NCI-H2171 (cell line): ENCODE measurements at regions not wholly inside any gene's neighbourhood (a gene's known extent, or its start where the extent isn't known, plus 50 kb on each side); places are given as distances from the start of the nearest gene placed in this dataset.
"Not testable (repeated sequence)": the region's sequence is repeated elsewhere in the genome, so short reads cannot be mapped to it uniquely, and the experiment has no call there.

ENCODE experiments used
- DNase-seq: peaks from one replicate; lab custom pipeline; 2025; lab: John Stamatoyannopoulos, UW

- not testable (repeated sequence) for DNase-seq
These were observed 193.3 kb upstream of the IRS2 start for GRCh38 chr13:109979676-109980075.

GRCh38 chr13:109979228-109979627, 192.8 kb upstream of the IRS2 start:
- DNase-seq = no peak

GRCh38 chr13:109977212-109977968, 191.0 kb upstream of the IRS2 start:
- no peak for DNase-seq

DNA sequence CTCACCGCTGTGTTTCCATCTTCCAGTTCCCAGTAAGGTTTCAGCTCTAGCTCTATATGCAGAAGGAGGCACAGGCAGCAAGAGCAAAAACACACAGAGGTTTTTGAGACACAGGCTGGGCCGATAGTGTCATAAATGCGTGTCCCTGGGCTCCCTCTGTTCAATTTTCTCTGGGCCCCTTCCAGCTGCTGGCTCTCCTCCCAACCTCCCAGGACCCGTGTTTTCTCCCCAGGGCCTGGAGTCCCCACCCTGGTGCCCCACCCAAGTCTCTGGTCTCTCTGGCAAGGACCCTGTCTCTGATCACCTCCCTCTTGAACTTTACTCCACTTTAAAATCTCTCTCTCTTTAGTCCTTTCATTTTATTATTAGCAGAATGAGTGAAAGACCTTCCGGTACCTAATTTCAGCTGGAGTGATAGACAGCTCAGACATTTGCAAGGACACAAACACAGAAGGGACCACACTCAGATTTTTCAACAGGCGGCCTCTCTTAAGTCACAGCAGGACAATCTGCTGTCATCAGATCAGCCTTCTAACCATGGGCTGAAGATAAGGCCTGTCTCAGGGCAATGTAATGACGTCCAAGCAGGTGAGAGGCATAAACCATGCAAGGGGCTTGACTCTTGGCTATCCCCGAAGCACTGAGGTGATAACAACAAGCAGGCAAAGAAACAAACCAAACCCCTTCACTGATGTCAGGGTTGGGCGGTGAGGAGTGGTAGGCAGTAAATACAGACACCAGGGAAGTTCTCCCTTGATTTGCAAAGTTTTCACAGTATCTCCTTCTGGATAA, 190.0 kb upstream of the IRS2 start:
- DNase-seq = no peak

DNA sequence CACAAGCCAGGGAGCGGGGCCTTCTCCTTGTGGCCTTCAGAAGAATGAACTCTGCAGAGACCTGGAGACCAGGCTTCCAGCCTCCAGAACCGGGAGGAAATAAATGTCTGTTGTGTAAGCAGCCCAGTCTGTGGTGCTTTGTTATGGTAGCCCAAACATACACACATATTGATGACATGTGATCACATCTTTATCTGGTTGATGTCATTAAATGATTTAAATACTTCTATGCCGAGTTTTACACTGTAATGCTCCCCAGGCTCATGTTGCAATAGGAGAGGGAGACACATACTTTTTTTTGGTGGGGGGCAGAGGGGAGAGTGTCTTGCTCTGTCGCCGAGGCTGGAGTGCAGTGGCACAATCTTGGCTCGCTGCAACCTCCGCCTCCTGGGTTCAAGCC, 188.0 kb upstream of the IRS2 start:
- DNase-seq = no peak

DNA sequence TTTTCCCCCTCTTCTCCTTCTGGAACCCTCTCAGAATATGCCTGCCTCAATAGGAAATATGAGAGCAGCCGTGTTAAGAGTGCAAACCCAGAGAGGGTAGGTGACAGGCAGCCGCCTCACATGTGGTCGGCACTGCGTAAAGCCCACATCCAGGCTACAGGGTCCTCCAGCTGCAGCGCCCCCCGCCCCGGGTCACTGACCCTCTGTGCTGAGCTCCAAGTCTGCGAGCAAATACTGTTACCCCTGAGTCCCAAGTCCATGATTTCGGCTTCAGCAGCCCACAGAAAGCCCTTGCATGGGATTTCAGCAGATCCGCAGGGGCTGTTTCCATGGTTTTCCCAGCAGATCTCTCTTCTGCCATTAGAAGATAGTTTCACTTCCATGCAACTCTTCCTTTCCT, 186.9 kb upstream of the IRS2 start:
- no peak for DNase-seq

DNA sequence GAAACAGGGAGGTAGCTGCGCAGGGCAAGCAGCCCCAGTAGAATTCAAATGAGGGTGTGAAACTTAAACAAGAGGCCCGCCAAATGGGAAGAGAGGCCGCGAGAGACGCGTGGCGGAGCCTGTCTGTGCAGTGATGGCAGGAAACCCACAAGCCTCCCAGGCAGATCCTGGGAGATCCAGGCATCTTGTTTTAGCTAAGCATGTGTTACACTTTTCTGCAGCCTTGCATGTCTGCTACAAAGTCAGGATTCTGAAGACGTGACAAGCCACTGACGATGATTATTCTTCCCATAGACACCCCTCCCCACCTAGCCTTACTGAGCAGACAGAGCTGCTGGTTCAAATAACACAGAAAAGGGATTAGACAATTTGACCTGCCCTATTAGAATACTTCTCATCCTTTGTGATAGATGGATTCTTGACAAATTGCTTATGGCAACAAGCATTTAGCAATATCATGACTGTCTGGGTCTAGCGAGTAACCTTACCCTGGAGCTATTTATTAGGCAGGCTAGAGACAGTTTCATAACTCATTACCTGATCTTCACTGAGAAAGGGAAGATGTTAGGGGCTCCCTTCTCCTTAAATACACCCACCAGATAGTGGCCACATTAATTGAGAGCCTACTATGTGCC, 185.2 kb upstream of the IRS2 start:
- no peak for DNase-seq

GRCh38 chr13:109971006-109971405, 184.6 kb upstream of the IRS2 start:
- DNase-seq = no peak

- DNase-seq = no peak
These were observed 182.6 kb upstream of the IRS2 start for GRCh38 chr13:109968876-109969577.

DNA sequence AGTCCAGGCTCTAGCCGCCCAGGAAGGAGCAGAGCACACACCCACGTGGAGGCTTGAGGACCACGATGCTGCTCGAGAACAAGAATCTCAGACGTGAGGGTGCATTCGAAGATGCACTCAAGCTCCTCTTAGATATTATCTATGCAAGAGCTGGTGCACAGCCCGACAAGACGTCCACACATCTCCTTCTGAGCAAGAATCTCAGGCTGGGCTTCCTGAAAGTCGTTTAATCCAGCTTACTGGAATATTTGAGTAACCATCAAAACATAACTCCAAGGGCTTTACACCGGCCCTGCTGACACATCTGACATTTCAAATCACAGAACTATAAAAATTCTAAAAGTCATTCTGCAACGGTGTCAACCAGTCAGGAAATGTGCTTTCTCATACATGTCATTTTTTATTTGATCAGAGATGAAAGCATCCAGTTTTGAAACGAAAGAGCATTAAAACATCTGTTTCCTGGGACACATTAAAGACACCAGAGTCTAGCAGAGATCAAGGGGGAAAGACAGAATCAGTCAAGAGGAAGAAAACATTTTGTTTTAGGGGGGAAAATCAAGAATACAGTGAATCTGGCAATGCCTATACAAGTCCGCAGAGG, 177.7 kb upstream of the IRS2 start:
- no peak for DNase-seq

GRCh38 chr13:109963384-109963783, 177.0 kb upstream of the IRS2 start:
- DNase-seq = no peak

DNA sequence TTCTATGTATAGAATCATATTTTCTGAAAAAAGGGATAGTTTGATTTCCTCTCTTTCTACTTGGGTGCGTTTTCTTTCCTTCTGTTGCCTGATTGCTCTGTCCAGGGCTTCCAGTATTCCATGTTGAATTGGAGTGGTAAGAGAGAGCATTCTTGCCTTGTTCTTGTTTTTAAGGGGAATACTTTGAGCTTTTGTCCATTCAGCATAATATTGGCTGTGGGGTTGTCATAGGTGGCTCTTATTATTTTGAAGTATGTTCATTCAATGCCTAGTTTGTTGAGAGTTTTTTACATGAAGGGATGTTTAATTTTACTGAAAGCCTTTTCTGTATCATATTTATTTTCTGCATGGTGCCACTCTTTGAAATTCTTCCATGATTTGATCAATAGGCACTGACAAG, 173.5 kb upstream of the IRS2 start:
- DNase-seq = no peak

GRCh38 chr13:109957875-109958274, 171.5 kb upstream of the IRS2 start:
- no peak for DNase-seq

DNA sequence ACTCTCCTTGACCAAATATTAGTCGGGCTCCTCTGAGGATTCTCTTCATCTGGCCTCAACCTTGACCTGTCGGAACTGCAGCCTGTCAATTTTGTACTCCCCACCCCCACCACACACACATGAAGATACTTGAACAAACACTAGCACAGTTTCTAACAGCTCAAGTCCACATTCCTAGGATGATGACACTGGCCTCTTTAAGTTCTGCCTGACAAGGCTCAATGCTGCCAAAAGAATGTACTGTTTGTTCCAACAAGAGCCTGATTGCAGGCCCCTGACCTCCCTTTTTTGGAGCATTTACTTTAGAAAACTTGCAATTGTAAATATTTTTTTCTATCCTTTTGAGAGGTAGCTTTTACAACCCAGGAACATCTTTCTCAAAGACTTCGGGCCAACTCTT, 169.2 kb upstream of the IRS2 start:
- DNase-seq = no peak

GRCh38 chr13:109954441-109954840, 168.1 kb upstream of the IRS2 start:
- no peak for DNase-seq

DNA sequence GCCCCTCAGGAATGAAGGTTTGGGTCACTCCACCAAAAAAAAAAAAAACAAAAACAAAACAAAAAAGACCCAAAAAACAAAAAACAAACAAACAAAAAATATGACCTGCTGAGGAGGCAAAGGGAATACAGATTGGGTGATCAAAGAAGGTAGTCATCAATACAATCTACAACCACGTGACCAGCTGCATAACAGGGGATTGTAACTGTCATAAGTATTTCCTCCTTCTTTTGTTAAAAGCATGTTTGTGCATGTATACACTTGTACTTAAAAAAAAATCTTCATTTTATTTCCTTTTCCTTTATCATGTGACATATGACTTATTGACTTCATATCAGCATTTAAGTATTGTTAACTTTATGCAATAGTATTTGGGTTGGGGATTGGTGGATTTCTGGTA, 165.1 kb upstream of the IRS2 start:
- DNase-seq = no peak

GRCh38 chr13:109949397-109949796, 163.0 kb upstream of the IRS2 start:
- no peak for DNase-seq

DNA sequence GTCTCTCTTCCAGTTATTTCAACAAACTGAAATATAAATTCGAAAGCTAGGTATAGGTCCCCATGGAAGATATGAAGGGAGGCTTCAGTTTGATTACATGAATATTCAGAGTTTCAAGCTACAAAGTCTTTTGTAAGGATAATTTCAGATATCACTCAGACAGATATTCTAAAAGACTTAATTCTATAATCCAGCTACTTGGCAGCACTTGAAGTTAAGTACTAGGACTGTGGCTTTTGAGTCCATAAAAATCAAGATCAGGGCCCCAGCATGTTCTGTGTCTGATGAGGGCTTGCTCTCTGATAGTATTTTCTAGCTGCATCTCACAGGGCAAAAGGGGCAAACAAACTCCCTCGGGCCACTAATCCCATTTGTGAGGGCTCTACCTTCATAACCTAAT, 160.6 kb upstream of the IRS2 start:
- DNase-seq = no peak

- no peak for DNase-seq
These were observed 159.0 kb upstream of the IRS2 start for GRCh38 chr13:109945206-109945960.

DNA sequence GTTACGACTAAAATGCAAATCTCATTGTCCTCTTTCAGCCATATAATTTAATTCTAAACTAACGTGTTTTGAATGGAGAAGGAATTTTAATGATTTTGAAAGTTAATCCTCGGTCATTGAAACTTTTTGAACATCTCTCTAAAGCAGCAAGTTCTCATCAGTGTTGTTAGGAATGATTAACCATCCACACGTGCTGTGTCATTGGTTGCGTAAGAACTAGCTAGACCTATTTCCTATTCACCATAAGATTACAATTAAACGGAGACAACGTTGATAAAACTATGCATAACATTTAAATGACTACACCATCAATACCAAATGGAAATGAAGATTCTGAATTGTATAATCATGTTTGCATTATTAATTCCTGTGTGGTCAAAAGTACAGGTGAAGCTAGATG, 155.6 kb upstream of the IRS2 start:
- no peak for DNase-seq

DNA sequence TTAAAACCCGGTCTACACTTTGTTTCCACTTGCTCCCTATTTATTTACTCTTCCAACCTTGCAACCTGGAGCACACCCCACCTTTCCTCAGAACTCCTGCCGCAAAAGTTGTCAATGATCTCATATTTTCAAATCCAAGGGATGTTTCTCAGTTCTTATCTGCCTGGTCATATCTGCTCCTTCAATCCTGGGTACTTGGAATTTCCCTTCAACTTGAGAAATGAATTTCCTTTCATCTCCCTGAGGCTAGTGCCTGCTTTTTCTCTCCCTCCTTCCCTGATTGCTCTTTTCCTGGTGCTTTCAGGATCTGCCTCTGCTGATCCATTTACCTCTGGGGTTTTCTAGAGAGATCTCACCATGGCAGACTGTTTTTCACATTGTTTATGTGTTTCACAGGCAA, 154.8 kb upstream of the IRS2 start:
- DNase-seq = no peak
